ENCODE measurements at regions not wholly inside any gene's neighbourhood (a gene's known extent, or its start where the extent isn't known, plus 50 kb on each side); places are given as distances from the start of the nearest gene placed in this dataset.

DNA sequence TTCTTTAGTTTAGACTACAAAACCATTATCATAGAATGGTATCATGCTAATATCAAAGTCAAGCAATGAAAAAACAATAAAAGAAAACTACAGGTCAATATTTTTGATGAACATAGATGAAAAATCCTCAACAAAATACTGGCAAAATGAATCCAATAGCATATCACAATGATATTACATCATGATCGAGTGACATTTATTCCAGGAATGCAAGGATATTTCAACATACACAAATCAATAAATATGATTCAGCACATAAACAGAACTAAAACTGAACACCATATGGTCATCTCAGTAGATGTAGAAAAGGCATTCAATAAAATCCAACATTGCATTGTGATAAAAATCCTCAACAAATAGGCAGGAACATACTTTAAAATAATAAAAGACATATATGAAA lies 1657.7 kb downstream of the KCNT2 start:
- Mint-ChIP-seq H3K9me3 (ENCODE audit: unreplicated experiment) (no peaks in the 10 kb centered on the region), H3K27ac (ENCODE audit: unreplicated experiment) (no peak overlapping the region), H3K4me3 (ENCODE audit: unreplicated experiment) (no peak overlapping the region), H3K36me3 (ENCODE audit: unreplicated experiment) (no peaks in the 10 kb centered on the region), H3K4me1 (ENCODE audit: low read depth, unreplicated experiment) (no peaks in the 10 kb centered on the region), H3K27me3 (ENCODE audit: unreplicated experiment) (no peaks in the 10 kb centered on the region)
- TF ChIP-seq, protein P1, sequence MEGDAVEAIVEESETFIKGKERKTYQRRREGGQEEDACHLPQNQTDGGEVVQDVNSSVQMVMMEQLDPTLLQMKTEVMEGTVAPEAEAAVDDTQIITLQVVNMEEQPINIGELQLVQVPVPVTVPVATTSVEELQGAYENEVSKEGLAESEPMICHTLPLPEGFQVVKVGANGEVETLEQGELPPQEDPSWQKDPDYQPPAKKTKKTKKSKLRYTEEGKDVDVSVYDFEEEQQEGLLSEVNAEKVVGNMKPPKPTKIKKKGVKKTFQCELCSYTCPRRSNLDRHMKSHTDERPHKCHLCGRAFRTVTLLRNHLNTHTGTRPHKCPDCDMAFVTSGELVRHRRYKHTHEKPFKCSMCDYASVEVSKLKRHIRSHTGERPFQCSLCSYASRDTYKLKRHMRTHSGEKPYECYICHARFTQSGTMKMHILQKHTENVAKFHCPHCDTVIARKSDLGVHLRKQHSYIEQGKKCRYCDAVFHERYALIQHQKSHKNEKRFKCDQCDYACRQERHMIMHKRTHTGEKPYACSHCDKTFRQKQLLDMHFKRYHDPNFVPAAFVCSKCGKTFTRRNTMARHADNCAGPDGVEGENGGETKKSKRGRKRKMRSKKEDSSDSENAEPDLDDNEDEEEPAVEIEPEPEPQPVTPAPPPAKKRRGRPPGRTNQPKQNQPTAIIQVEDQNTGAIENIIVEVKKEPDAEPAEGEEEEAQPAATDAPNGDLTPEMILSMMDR (IDR thresholded peaks at IDR 0.05; ENCODE audit: partially characterized antibody, unreplicated experiment): no peak
- no peak for DNase-seq

DNA sequence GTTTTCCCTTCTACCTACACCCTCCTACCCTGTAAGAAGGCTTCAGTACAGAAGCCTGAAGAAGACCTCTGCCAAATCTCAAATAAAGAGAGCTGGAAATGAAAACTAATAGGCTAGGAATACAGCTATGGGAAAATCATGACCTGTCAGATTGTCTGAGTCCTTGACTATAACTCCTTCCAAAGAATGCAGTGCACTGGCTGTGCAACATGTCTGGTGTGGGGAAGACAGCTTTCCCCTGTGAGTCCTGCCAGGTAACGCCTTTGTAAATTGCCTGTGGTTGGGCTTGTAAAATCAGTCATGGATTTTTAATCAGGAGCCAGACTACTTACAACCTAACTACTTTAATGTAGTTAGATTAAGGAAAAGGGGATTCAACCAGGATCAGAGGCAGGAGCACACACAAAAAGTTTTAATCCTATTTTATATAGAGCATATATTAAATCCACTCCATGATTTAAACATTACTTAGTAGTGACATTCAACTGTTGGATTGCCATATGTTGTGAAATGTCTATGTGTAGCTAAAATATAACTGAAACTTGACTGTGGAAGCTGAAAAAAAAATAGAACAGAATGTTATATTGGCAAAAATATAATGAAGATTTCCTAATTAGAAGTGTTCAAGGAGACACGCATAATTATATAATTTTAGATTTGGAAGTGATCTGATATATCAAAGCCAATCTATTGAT lies 1667.8 kb downstream of the KCNT2 start:
- H3K4me1 Mint-ChIP-seq (ENCODE audit: low read depth, unreplicated experiment): no peaks in the 10 kb centered on the region
- H3K4me3 Mint-ChIP-seq (ENCODE audit: unreplicated experiment): no peak overlapping the region
- H3K9me3 Mint-ChIP-seq (ENCODE audit: unreplicated experiment): no peaks in the 10 kb centered on the region
- H3K27me3 Mint-ChIP-seq (ENCODE audit: unreplicated experiment): no peaks in the 10 kb centered on the region
- H3K27ac Mint-ChIP-seq (ENCODE audit: unreplicated experiment): no peak overlapping the region
- TF ChIP-seq, protein P1 (IDR thresholded peaks at IDR 0.05; ENCODE audit: partially characterized antibody, unreplicated experiment): no peak
- H3K36me3 Mint-ChIP-seq (ENCODE audit: unreplicated experiment): no peaks in the 10 kb centered on the region
- no peak for DNase-seq

DNA sequence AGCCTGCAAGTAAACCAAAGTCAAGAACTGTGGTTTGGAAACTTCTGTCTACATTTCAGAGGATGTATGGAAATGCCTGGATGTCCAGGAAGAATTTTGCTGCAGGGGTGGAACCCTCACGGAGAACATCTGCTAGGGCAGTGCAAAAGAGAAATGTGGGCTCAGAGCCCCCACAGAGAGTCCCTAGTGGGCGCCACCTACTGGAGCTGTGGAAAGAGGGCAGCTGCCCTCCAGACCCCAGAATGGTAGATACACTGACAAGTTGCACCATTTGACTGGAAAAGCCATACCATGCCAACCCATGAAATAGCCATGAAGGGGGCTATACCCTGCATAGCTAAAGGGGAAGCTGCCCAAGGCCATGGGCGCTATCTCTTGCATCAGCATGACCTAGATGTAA lies 1672.4 kb downstream of the KCNT2 start:
- Mint-ChIP-seq H3K4me3 (ENCODE audit: unreplicated experiment) (no peak overlapping the region), H3K36me3 (ENCODE audit: unreplicated experiment) (peaks cover 4% of the 10 kb centered on the region), H3K9me3 (ENCODE audit: unreplicated experiment) (no peaks in the 10 kb centered on the region), H3K27me3 (ENCODE audit: unreplicated experiment) (no peaks in the 10 kb centered on the region), H3K4me1 (ENCODE audit: low read depth, unreplicated experiment) (no peaks in the 10 kb centered on the region), H3K27ac (ENCODE audit: unreplicated experiment) (no peak overlapping the region)
- TF ChIP-seq, protein P1 (IDR thresholded peaks at IDR 0.05; ENCODE audit: partially characterized antibody, unreplicated experiment): no peak
- DNase-seq: no peak

DNA sequence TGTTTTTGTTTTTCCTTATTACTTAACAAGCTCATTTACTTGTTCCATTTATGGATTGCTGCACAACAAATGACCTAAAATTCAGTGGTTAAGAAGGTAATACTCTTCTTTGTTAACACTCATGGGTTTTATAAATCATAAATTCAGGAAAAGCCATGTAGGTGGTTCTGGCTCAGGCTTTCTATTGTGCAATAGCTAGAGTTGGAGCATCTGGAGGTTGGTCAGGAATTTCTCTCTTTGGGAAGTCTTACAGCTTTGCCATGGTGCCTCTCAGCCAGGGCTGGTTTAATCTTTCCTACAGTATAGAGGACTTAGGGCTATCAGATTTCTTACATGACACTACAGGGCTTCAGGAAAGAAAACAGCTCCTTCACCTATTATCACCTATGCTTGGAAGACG lies 1677.1 kb downstream of the KCNT2 start:
- no peaks in the 10 kb centered on the region for H3K27me3 Mint-ChIP-seq (ENCODE audit: unreplicated experiment)
- no peak for DNase-seq
- no peaks in the 10 kb centered on the region for H3K4me1 Mint-ChIP-seq (ENCODE audit: low read depth, unreplicated experiment)
- H3K36me3 Mint-ChIP-seq (ENCODE audit: unreplicated experiment): peaks cover 4% of the 10 kb centered on the region
- no peaks in the 10 kb centered on the region for H3K9me3 Mint-ChIP-seq (ENCODE audit: unreplicated experiment)
- H3K27ac Mint-ChIP-seq (ENCODE audit: unreplicated experiment): no peak overlapping the region
- H3K4me3 Mint-ChIP-seq (ENCODE audit: unreplicated experiment): no peak overlapping the region
- TF ChIP-seq, protein P1 (IDR thresholded peaks at IDR 0.05; ENCODE audit: partially characterized antibody, unreplicated experiment): no peak

DNA sequence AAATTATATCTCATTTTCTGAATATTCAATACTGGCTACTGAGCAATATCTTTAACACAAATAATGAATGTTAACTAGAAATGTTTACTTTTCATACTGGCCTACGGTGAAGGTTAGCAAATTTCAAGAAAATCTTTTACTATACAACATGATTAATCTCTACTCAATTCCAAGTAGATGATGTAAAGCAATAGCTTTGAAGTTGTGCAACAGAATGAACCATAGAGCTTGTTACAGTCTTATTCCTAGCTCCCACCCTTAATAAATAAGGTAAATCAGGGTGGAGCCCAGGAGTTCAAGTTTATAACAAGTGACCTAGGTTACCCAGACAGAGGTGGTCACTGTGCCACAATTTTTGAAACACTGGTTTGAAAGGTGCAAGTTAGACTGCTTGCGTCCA lies 1678.1 kb downstream of the KCNT2 start:
- Mint-ChIP-seq H3K4me3 (ENCODE audit: unreplicated experiment) (no peak overlapping the region), H3K27ac (ENCODE audit: unreplicated experiment) (no peak overlapping the region), H3K36me3 (ENCODE audit: unreplicated experiment) (peaks cover 4% of the 10 kb centered on the region), H3K27me3 (ENCODE audit: unreplicated experiment) (no peaks in the 10 kb centered on the region), H3K4me1 (ENCODE audit: low read depth, unreplicated experiment) (no peaks in the 10 kb centered on the region), H3K9me3 (ENCODE audit: unreplicated experiment) (no peaks in the 10 kb centered on the region)
- DNase-seq: no peak
- TF ChIP-seq, protein P1 (IDR thresholded peaks at IDR 0.05; ENCODE audit: partially characterized antibody, unreplicated experiment): no peak
